Upper lobe of right lung (tissue), 1 donor: ENCODE measurements at regions not wholly inside any gene's neighbourhood (a gene's known extent, or its start where the extent isn't known, plus 50 kb on each side); places are given as distances from the start of the nearest gene placed in this dataset.

Experiments
- ATAC-seq: fragments of 200-7000 bp; cut with Tn5 transposase; one replicate; pipeline ENCODE4 v1.9.1; 2020; ENCODE audit warnings: mild to moderate bottlenecking, moderate library complexity
- DNase-seq: peaks from one replicate; pipeline ENCODE4 v3.0.0-alpha.2; 2020
- H3K27ac ChIP-seq: fragments of 200-600 bp; one replicate; pipeline ENCODE4 v1.8.0; 2022
- H3K27me3 ChIP-seq: fragments of 200-600 bp; one replicate; pipeline ENCODE4 v1.8.0; 2022; ENCODE audit warnings: mild to moderate bottlenecking
- H3K36me3 ChIP-seq: fragments of 200-600 bp; one replicate; pipeline ENCODE4 v1.8.0; 2022
- H3K4me1 ChIP-seq: fragments of 200-600 bp; one replicate; pipeline ENCODE4 v1.8.0; 2022
- H3K4me3 ChIP-seq: fragments of 200-600 bp; one replicate; pipeline ENCODE4 v1.8.0; 2022; ENCODE audit warnings: mild to moderate bottlenecking
- H3K9me3 ChIP-seq: fragments of 200-600 bp; one replicate; pipeline ENCODE4 v1.8.0; 2022
- CTCF ChIP-seq: fragments of 200-600 bp; IDR thresholded peaks from one replicate; pipeline ENCODE4 v1.8.0; 2022; ENCODE audit warnings: antibody characterized with exemption
- intact Hi-C: fragments of 100-400 bp; cut with DNase I; formaldehyde crosslinking; loops from one replicate; pipeline ENCODE4 v1.11.0; 2022
- donor health status: DM: no; HTN: yes; CAD: no; lungs with severe emphysema.

DNA sequence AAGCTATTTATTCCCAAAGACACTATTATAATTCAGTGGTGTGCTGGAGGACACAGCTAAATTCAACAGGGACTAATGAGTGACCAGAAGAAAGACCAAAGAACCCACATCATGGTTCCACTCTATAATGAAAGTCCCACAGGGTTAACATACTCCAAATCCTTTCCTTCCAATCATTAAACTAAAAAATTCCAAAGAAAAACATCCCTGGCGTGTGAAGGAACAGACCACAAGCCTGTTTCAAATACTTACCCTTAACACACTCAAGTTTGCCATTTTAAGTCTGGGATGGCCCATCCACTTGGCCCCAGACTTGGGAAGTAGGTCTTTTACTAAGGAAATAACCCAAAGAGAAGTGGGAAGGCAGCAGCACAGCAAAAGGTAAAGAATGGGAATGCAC lies 150.1 kb upstream of the CCDC150 start:
- Histone ChIP-seq H3K27ac (no peak overlapping the region), H3K9me3 (no peaks in the 10 kb centered on the region), H3K4me3 (no peak overlapping the region), H3K4me1 (no peaks in the 10 kb centered on the region), H3K36me3 (no peaks in the 10 kb centered on the region), H3K27me3 (no peaks in the 10 kb centered on the region)
- no peak for TF ChIP-seq CTCF
- no peak for DNase-seq
- intact Hi-C loops: no loop called here
- ATAC-seq: no peak

DNA sequence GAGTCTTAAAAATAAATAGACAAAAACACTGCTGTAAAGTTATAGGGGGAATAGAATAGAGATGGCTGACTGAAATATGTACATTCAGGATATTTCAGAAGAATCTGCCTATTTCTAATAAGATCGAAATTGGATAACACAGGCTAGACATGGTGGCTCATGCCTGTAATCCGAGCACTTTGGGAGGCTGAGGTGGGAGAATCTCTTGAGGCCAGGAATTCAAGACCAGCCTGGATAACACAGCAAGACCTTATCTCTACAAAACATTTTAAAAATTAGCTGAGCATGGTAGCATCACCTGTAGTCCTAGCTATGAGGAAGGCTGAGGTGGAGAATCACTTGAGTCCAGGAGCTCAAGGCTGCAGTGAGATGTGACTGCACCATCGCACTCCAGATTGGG lies 146.6 kb upstream of the CCDC150 start:
- Histone ChIP-seq H3K4me3 (no peak overlapping the region), H3K27ac (no peak overlapping the region), H3K4me1 (no peaks in the 10 kb centered on the region), H3K36me3 (no peaks in the 10 kb centered on the region), H3K27me3 (no peaks in the 10 kb centered on the region), H3K9me3 (no peaks in the 10 kb centered on the region)
- no peak for TF ChIP-seq CTCF
- ATAC-seq (no peak), DNase-seq (no peak)
- intact Hi-C loops: no loop called here

DNA sequence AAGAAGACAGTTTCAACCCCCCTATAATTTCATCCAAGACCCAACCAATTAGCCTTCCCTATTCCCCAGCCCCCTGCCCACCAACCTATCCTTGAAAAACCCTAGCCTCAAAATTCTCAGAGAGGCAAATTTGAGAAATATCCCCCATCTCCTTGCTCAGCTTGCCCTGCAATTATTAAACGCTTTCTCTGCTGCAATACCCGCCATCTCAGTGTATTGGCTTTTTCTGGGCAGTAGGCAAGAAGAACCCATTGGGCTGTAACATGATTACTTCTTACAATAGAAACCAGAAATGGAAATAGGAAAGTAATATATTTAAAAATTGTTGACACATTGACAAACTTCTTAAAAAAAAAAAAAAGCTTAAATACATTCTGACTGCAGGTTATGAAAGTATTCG lies 140.6 kb upstream of the CCDC150 start:
- no peaks in the 10 kb centered on the region for H3K36me3 ChIP-seq
- intact Hi-C loops: no loop called here
- no peaks in the 10 kb centered on the region for H3K9me3 ChIP-seq
- H3K4me1 ChIP-seq: no peaks in the 10 kb centered on the region
- H3K27ac ChIP-seq: no peak overlapping the region
- H3K27me3 ChIP-seq: no peaks in the 10 kb centered on the region
- no peak overlapping the region for H3K4me3 ChIP-seq
- TF ChIP-seq CTCF: no peak
- ATAC-seq (no peak), DNase-seq (no peak)

- intact Hi-C loops: no loop called here
- Histone ChIP-seq H3K9me3 (no peaks in the 10 kb centered on the region), H3K27ac (no peak overlapping the region), H3K36me3 (no peaks in the 10 kb centered on the region), H3K27me3 (no peaks in the 10 kb centered on the region), H3K4me3 (no peak overlapping the region), H3K4me1 (no peaks in the 10 kb centered on the region)
- TF ChIP-seq CTCF: no peak
- ATAC-seq (peak; percentile 42), DNase-seq (no peak)
These were observed 139.8 kb upstream of the CCDC150 start for GRCh38 chr2:196499686-196500085.

- ATAC-seq: no peak
- H3K9me3 ChIP-seq: no peaks in the 10 kb centered on the region
- intact Hi-C loops: no loop called here
These were observed 138.7 kb upstream of the CCDC150 start for GRCh38 chr2:196500686-196501431.

More at GRCh38 chr2:196500686-196501431, 138.7 kb upstream of the CCDC150 start:
- Histone ChIP-seq H3K4me3 (no peak overlapping the region), H3K27me3 (no peaks in the 10 kb centered on the region), H3K4me1 (no peaks in the 10 kb centered on the region), H3K27ac (no peak overlapping the region), H3K36me3 (no peaks in the 10 kb centered on the region)
- TF ChIP-seq CTCF: no peak
- DNase-seq: no peak
